Mesenchymal stem cell (in vitro differentiated cells and primary cell): ENCODE measurements at regions not wholly inside any gene's neighbourhood (a gene's known extent, or its start where the extent isn't known, plus 50 kb on each side); places are given as distances from the start of the nearest gene placed in this dataset.
A peak's percentile ranks its signal among the peaks of the same experiment; 100 is the strongest.

ENCODE experiments used
- DNase-seq: peaks from one replicate; pipeline ENCODE4 v3.0.0-alpha.2; 2013
- H2AFZ ChIP-seq: one replicate; pipeline ENCODE4 v1.6.1; 2013; ENCODE audit warnings: low read depth, mild to moderate bottlenecking, control low read depth, inconsistent platforms, low read length, moderate library complexity
- H2AK5ac ChIP-seq: 2 replicates; pipeline ENCODE4 v1.6.1; 2013; ENCODE audit warnings: low read length, moderate library complexity, mild to moderate bottlenecking, inconsistent platforms; ENCODE audit not compliant: severe bottlenecking
- H2BK120ac ChIP-seq: one replicate; pipeline ENCODE4 v1.6.1; 2013; ENCODE audit warnings: low read depth, mild to moderate bottlenecking, inconsistent platforms, low read length, moderate library complexity
- H2BK12ac ChIP-seq, 2 experiments: one replicate each; pipeline ENCODE4 v1.6.1; 2013; ENCODE audit warnings: inconsistent platforms in 2 of 2, low read length in 2 of 2, mild to moderate bottlenecking in 2 of 2, moderate library complexity in 2 of 2, control low read depth in 1 of 2
- H2BK15ac ChIP-seq: one replicate; pipeline ENCODE4 v1.6.1; 2013; ENCODE audit warnings: mild to moderate bottlenecking, low read depth, inconsistent platforms; ENCODE audit not compliant: poor library complexity, severe bottlenecking
- H2BK5ac ChIP-seq: 2 replicates; pipeline ENCODE4 v1.6.1; 2013; ENCODE audit warnings: low read depth, mild to moderate bottlenecking, low read length, control low read depth, inconsistent platforms; ENCODE audit not compliant: poor library complexity, severe bottlenecking
- H3K14ac ChIP-seq, 2 experiments: one replicate each; pipeline ENCODE4 v1.6.1; 2013; ENCODE audit warnings: inconsistent platforms in 2 of 2, low read length in 2 of 2, control low read depth in 1 of 2, mild to moderate bottlenecking in 1 of 2, moderate library complexity in 1 of 2
- H3K18ac ChIP-seq, 2 experiments: one replicate each; pipeline ENCODE4 v1.6.1; 2013; ENCODE audit warnings: inconsistent platforms in 2 of 2, low read length in 2 of 2, control low read depth in 1 of 2, low read depth in 1 of 2, mild to moderate bottlenecking in 1 of 2
- H3K23ac ChIP-seq, 2 experiments: one replicate each; pipeline ENCODE4 v1.6.1; 2013; ENCODE audit warnings: inconsistent platforms in 2 of 2, low read length in 2 of 2, mild to moderate bottlenecking in 2 of 2, moderate library complexity in 2 of 2, control low read depth in 1 of 2
- H3K27ac ChIP-seq: 2 replicates; pipeline ENCODE4 v1.5.1; 2013; ENCODE audit warnings: mild to moderate bottlenecking, moderate library complexity, low read length, control low read depth, inconsistent platforms; ENCODE audit not compliant: poor library complexity, severe bottlenecking
- H3K27me3 ChIP-seq, 2 experiments: 2 replicates each; pipeline versions ENCODE4 v1.6.1 to v1.7.0; 2013; ENCODE audit warnings: low read length in 2 of 2, mild to moderate bottlenecking in 2 of 2, moderate library complexity in 2 of 2, control low read depth in 1 of 2, inconsistent platforms in 1 of 2; ENCODE audit not compliant: control insufficient read depth in 1 of 2, insufficient read depth in 1 of 2
- H3K36me3 ChIP-seq, 2 experiments: 2 replicates each; pipeline versions ENCODE4 v1.6.1 to v1.7.0; 2013; ENCODE audit warnings: low read length in 2 of 2, control low read depth in 1 of 2, inconsistent platforms in 1 of 2, low read depth in 1 of 2, mild to moderate bottlenecking in 1 of 2; ENCODE audit not compliant: insufficient read depth in 2 of 2, control insufficient read depth in 1 of 2
- H3K4ac ChIP-seq, 2 experiments: one replicate each; pipeline ENCODE4 v1.6.1; 2013; ENCODE audit warnings: inconsistent platforms in 2 of 2, low read length in 2 of 2, mild to moderate bottlenecking in 2 of 2, moderate library complexity in 2 of 2, control low read depth in 1 of 2, low read depth in 1 of 2
- H3K4me1 ChIP-seq: 2 replicates; pipeline ENCODE4 v1.6.1; 2013; ENCODE audit warnings: low read depth, low read length, control low read depth; ENCODE audit not compliant: control insufficient read depth, insufficient read depth
- H3K4me2 ChIP-seq: 2 replicates; pipeline ENCODE4 v1.6.1; 2013; ENCODE audit warnings: low read length, mild to moderate bottlenecking, inconsistent platforms; ENCODE audit not compliant: poor library complexity, severe bottlenecking
- H3K4me3 ChIP-seq, 2 experiments: 2 replicates each; pipeline versions ENCODE4 v1.5.1 to v1.7.0; 2013; ENCODE audit warnings: low read length in 2 of 2, mild to moderate bottlenecking in 2 of 2, control low read depth in 1 of 2, low read depth in 1 of 2; ENCODE audit not compliant: insufficient read depth in 1 of 2
- H3K79me1 ChIP-seq: replicated peaks from 2 replicates; pipeline ENCODE4 v1.6.1; 2013; ENCODE audit warnings: mild to moderate bottlenecking, control low read depth, low read length, inconsistent platforms; ENCODE audit not compliant: poor library complexity, severe bottlenecking
- H3K9ac ChIP-seq: 2 replicates; pipeline ENCODE4 v1.7.0; 2013; ENCODE audit warnings: mild to moderate bottlenecking, low read length, moderate library complexity
- H3K9me3 ChIP-seq: 2 replicates; pipeline ENCODE4 v1.7.0; 2013; ENCODE audit warnings: mild to moderate bottlenecking, low read length; ENCODE audit not compliant: control insufficient read depth
- H4K8ac ChIP-seq: one replicate; pipeline ENCODE4 v1.6.1; 2013; ENCODE audit warnings: inconsistent platforms, mild to moderate bottlenecking, low read length, moderate library complexity
- H4K91ac ChIP-seq: one replicate; pipeline ENCODE4 v1.6.1; 2013; ENCODE audit warnings: mild to moderate bottlenecking, low read length, inconsistent platforms
- WGBS: methylation state at CpG from one replicate; pipeline ENCODE4 v1.1.7; 2013; ENCODE audit warnings: mixed read lengths; 5-methylcytosine and 5-hydroxymethylcytosine counted together

DNA sequence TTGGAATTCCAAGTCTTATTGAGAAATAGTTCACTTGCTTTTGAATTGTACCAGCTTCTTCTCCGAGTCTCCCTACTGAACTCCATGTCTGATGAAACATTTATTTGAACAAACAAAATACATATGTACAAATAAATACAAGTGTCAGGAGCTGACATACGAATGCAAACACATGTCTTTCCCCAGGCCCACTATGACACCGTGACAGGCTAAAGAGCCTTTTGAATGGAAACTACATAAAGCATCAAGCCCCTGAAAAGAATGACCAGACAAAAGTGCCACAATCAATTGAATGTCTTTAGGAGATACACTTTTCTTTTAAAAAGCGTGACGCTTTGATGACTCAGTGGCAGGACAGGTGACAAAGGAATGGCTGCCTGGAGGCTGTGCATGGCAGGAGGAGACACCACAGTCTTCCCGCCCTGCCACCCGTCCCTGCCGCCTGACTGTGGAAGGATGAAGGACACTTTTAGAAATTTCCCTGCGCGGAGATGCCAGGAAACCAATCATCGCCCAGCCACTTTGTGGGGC is 112.4 kb upstream of the BNC2 start:
- no peak for DNase-seq
- Histone ChIP-seq H4K91ac (no peak overlapping the region), H3K4me1 (peaks cover 3% of the 10 kb centered on the region), H3K79me1 (no peaks in the 10 kb centered on the region), H3K27me3 (no peaks in the 10 kb centered on the region), H3K9ac (no peak overlapping the region), H2AFZ (no peak overlapping the region), H3K18ac (no peak overlapping the region), H3K23ac (no peak overlapping the region), H3K4me2 (no peak overlapping the region), H3K4me3 (no peak overlapping the region), H3K4ac (no peak overlapping the region), H2AK5ac (no peak overlapping the region), H2BK12ac (no peak overlapping the region), H3K9me3 (no peaks in the 10 kb centered on the region), H4K8ac (no peak overlapping the region), H2BK5ac (no peak overlapping the region), H3K27ac (no peak overlapping the region), H2BK15ac (peak overlapping the region; percentile 49), H3K14ac (no peak overlapping the region), H2BK120ac (no peak overlapping the region), H3K36me3 (no peaks in the 10 kb centered on the region)
- WGBS: 92% methylated on average over 11 of the region's 11 CpGs

DNA sequence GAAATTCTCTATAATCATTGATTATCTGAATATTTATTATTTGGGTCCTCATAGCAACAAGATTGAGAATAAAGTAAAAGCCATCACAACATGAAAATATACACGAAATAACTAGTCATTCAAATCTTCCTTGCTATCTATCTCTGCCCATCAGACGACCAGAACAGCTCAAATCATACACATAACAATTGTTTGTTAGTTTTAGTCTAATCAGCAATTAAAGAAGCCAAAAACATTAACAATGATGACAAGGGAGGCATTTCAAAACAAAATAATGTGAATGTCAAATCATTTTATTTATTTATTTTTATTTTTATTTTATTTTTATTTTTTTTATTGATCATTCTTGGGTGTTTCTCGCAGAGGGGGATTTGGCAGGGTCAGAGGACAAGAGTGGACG is 106.0 kb upstream of the BNC2 start:
- Histone ChIP-seq H2BK5ac (no peak overlapping the region), H3K36me3 (no peaks in the 10 kb centered on the region), H3K4me2 (no peak overlapping the region), H3K27me3 (no peaks in the 10 kb centered on the region), H3K79me1 (no peaks in the 10 kb centered on the region), H3K4me1 (no peaks in the 10 kb centered on the region), H2BK15ac (no peak overlapping the region), H2AFZ (no peak overlapping the region), H2BK120ac (no peak overlapping the region), H2AK5ac (no peak overlapping the region), H2BK12ac (no peak overlapping the region), H3K14ac (no peak overlapping the region), H3K4me3 (no peak overlapping the region), H3K9me3 (no peaks in the 10 kb centered on the region), H3K4ac (no peak overlapping the region), H3K9ac (no peak overlapping the region), H4K8ac (no peak overlapping the region), H3K23ac (no peak overlapping the region), H3K27ac (no peak overlapping the region), H4K91ac (no peak overlapping the region), H3K18ac (no peak overlapping the region)
- DNase-seq: no peak
- WGBS: 93% methylated on average over 2 of the region's 4 CpGs

DNA sequence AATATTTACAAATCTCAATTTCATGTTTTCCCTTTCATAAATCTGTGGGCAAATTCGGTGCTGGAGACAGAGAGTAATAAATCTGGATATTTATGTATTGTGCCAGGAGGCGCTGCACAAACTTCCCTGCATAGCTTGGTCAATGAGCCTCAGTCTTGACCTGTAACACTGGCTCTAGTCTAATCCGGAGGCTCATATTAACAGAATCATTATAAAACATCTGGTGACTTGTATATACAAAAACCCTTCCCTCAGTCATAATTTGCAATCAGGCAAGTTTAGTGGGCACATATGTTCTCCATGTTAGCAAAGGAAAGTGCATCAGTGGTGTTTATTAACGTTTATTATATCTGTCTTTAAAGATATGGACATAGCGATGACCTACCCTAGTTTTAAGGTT is 104.0 kb upstream of the BNC2 start:
- no peak overlapping the region for H2AFZ ChIP-seq
- no peak overlapping the region for H4K8ac ChIP-seq
- H3K18ac ChIP-seq: no peak overlapping the region
- H2BK5ac ChIP-seq: no peak overlapping the region
- no peak overlapping the region for H3K4me3 ChIP-seq
- no peak overlapping the region for H2BK120ac ChIP-seq
- no peak overlapping the region for H3K23ac ChIP-seq
- H3K27ac ChIP-seq: no peak overlapping the region
- no peak overlapping the region for H3K4me2 ChIP-seq
- no peak overlapping the region for H2AK5ac ChIP-seq
- no peak overlapping the region for H4K91ac ChIP-seq
- H3K14ac ChIP-seq: no peak overlapping the region
- no peaks in the 10 kb centered on the region for H3K4me1 ChIP-seq
- no peaks in the 10 kb centered on the region for H3K79me1 ChIP-seq
- no peaks in the 10 kb centered on the region for H3K36me3 ChIP-seq
- no peak for DNase-seq
- no peaks in the 10 kb centered on the region for H3K27me3 ChIP-seq
- no peak overlapping the region for H2BK12ac ChIP-seq
- H3K9me3 ChIP-seq: no peaks in the 10 kb centered on the region
- 56% methylated on average over 2 of the region's 5 CpGs for WGBS
- H3K4ac ChIP-seq: no peak overlapping the region
- H2BK15ac ChIP-seq: no peak overlapping the region
- H3K9ac ChIP-seq: no peak overlapping the region

DNA sequence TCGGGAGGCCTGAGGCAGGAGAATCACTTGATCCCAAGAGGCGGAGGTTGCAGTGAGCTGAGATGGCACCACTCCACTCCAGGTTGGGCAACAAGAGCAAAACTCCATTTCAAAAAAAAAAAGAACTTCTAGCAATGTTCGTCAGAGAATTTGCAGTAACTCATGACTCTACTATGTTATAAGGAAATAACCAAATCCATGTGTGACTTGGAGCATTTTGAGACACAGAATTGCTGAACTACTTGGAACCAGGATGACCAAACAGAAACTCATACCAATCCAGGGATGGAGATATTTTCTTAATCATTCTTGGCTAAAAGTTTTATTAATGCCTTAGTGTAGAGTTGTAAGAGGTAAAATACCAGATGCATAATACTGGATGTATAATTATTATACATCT is 99.9 kb upstream of the BNC2 start:
- Histone ChIP-seq H3K27me3 (no peaks in the 10 kb centered on the region), H3K4me1 (no peaks in the 10 kb centered on the region), H3K36me3 (no peaks in the 10 kb centered on the region), H4K91ac (no peak overlapping the region), H2BK15ac (no peak overlapping the region), H2AK5ac (no peak overlapping the region), H2BK12ac (no peak overlapping the region), H2BK120ac (no peak overlapping the region), H4K8ac (no peak overlapping the region), H3K18ac (no peak overlapping the region), H2BK5ac (no peak overlapping the region), H3K4me2 (no peak overlapping the region), H3K23ac (no peak overlapping the region), H3K4ac (no peak overlapping the region), H3K27ac (no peak overlapping the region), H3K9ac (peak overlapping the region; percentile 65), H3K14ac (no peak overlapping the region), H3K9me3 (no peaks in the 10 kb centered on the region), H2AFZ (no peak overlapping the region), H3K79me1 (no peaks in the 10 kb centered on the region), H3K4me3 (no peak overlapping the region)
- DNase-seq: no peak
- 96% methylated on average over 3 of the region's 3 CpGs for WGBS
